ENCODE measurements at regions not wholly inside any gene's neighbourhood (a gene's known extent, or its start where the extent isn't known, plus 50 kb on each side); places are given as distances from the start of the nearest gene placed in this dataset.

DNA sequence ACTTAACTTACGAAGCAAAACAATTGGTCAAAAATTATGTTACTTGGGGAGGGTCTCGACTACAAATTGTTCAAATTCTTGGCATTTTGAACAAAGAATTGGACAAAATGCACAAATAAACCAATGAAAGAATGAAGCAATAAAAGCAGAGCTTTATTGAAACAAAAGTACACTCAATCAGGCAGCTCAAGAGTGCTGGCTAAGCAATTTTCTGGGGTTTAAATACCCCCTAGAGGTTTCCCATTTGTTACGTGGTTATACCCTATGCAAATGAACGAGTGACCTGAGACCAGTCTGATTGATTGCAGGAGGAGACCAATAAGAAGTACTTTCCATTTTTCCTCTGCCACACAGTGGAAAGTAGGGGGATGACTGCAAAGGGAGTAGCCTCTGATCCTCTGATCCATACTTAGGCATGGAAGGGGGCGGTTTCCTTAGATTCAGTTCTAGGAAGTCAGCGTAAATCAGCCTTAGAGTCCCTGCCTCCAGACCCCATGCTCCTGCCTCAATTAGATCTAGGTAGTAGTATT lies 228.6 kb downstream of the EFNB2 start:
- TF ChIP-seq, protein P1, sequence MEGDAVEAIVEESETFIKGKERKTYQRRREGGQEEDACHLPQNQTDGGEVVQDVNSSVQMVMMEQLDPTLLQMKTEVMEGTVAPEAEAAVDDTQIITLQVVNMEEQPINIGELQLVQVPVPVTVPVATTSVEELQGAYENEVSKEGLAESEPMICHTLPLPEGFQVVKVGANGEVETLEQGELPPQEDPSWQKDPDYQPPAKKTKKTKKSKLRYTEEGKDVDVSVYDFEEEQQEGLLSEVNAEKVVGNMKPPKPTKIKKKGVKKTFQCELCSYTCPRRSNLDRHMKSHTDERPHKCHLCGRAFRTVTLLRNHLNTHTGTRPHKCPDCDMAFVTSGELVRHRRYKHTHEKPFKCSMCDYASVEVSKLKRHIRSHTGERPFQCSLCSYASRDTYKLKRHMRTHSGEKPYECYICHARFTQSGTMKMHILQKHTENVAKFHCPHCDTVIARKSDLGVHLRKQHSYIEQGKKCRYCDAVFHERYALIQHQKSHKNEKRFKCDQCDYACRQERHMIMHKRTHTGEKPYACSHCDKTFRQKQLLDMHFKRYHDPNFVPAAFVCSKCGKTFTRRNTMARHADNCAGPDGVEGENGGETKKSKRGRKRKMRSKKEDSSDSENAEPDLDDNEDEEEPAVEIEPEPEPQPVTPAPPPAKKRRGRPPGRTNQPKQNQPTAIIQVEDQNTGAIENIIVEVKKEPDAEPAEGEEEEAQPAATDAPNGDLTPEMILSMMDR (IDR thresholded peaks at IDR 0.05; ENCODE audit: low read depth, low read length, poor library complexity, severe bottlenecking) = no peak
- no peak for TF ChIP-seq EZH2phosphoT487 (IDR thresholded peaks at IDR 0.05; ENCODE audit: borderline replicate concordance, low read length)
